NCI-H128 (cell line): ENCODE measurements at regions not wholly inside any gene's neighbourhood (a gene's known extent, or its start where the extent isn't known, plus 50 kb on each side); places are given as distances from the start of the nearest gene placed in this dataset.
A peak's percentile ranks its signal among the peaks of the same experiment; 100 is the strongest.
"Not testable (repeated sequence)": the region's sequence is repeated elsewhere in the genome, so short reads cannot be mapped to it uniquely, and the experiment has no call there.

Source experiments
- DNase-seq: peaks from one replicate; lab custom pipeline; 2025; ENCODE audit not compliant: unreplicated experiment; lab: John Stamatoyannopoulos, UW

DNA sequence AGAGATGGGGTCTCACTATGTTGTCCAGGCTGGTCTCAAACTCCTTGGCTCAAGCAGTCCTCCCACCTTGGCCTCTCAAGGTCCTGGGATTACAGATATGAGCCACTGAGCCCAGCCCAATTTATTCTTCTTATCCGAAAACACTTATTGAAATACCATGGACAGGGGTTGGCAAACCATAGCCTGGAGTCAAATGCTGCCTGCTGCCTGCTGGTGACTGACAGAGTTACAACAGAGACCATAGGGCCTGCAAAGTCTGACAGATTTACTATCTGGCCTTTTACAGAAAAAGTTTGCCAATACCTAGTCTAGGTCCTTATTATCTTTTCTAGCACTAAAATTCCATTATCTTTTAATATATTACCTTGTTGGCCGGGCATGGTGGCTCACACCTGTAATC, 87.1 kb upstream of the ZNF281 start:
- no peak for DNase-seq

DNA sequence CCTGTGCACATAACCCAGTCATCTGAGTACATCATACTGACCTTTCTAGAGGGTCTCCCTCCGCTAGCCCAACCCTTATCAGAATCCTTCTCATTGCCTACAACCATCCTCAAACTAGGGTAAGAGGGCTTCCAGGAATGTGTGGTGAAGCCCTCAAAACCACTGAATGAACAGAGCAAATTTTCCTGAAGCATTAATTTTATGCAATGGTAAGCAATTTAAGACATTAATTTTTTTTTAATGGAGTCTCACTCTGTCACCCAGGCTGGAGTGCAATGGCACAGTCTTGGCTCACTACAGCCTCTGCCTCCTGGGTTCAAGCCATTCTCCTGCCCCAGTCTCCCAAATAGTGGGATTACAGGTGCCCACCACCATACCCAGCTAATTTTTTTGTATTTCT, 86.1 kb upstream of the ZNF281 start:
- no peak for DNase-seq

- DNase-seq, result no peak
Observed at GRCh38 chr1:200493344-200493743, 83.5 kb upstream of the ZNF281 start.

DNA sequence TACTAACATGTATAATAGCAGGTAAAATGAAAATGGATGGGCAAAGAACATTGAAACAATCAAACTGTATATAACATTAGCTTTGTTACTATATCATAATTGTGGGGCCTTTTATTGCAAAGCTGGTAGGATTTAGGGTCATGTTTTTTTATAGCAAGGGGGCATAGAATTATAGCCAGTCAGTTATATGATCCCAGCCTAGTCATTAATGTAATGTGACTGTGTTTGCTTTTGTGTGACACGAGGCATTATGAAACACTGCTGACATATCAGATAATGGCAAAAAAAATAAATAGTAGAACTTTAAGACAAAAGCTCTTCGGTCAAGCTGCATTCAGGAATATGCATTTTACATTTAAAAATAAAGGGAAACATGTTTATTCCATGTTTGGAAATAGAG, 81.3 kb upstream of the ZNF281 start:
- DNase-seq, result no peak

GRCh38 chr1:200490183-200490582, 80.3 kb upstream of the ZNF281 start:
- DNase-seq, result no peak

- DNase-seq, result peak; percentile 42
Observed at GRCh38 chr1:200488375-200489165, 78.7 kb upstream of the ZNF281 start.

DNA sequence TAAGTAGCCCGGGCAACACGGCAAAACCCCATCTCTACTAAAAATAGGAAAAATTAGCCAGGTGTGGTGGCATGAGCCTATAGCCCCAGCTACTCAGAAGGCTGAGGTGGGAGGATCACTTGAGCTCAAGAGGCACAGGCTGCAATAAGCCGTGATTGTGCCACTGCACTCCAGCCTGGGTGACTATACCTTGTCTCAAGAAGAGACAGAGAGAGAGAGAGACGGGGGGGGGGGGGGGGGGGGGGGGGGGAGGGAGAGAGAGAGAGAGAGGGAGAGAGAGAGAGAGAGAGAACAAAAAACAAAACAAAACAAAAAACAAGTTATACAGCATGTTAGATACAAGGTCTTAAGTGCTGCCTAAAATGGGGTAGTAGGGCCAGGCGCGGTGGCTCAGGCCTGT, 77.8 kb upstream of the ZNF281 start:
- DNase-seq, result no peak

- DNase-seq, result no peak
Observed at GRCh38 chr1:200486634-200487033, 76.8 kb upstream of the ZNF281 start.

DNA sequence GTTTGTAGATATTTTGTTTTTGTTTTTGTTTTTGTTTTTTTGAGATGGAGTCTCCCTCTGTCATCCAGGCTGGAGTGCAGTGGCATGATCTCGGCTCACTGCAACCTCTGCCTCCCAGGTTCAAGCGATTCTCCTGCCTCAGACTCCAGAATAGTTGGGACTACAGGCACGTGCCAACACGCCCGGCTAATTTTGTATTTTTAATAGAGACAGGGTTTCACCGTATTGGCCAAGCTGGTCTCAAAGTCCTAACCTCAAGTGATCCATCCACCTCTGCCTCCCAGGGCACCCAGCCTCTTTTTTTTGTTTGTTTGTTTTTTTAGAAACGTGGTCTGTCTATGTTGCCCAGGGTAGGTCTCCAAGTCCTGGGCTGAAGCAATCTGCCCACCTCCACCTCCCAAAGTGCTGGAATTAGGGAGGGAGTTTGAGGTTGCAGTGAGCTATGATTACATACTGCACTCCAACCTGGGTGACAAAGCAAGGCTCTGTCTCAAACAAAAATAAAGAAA, 74.7 kb upstream of the ZNF281 start:
- DNase-seq, result not testable (repeated sequence)

DNA sequence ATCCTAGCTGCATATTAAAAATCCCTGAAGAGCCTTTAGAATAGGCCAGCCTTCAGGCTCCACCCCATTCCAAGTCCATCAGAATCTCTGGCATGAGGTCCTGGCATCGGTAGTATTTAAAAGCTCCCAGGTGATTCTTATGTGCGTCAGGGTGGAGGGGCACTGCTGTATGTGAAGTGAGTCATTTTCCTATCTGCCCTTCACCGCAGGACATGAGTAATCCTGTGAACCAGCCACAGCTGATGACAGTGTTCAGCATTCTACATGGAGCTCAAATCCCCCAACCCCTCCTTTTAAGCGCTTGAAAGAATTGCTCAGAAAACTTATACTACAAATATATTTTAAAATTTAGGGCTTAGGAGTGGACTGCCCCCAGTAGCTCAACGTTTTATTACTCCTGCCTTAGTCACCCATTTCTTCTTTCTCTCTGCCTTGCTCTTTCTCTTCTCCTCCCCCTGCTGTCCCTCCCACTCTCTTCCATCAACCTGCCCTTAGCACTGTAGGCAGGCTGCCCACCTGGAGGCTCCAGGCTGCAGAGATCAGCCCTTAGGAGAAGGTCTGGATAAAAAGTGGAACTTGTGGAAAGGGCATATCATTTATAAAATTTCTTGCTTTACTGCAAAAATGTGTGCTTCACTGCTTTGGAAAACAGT, 73.8 kb upstream of the ZNF281 start:
- no peak for DNase-seq

DNA sequence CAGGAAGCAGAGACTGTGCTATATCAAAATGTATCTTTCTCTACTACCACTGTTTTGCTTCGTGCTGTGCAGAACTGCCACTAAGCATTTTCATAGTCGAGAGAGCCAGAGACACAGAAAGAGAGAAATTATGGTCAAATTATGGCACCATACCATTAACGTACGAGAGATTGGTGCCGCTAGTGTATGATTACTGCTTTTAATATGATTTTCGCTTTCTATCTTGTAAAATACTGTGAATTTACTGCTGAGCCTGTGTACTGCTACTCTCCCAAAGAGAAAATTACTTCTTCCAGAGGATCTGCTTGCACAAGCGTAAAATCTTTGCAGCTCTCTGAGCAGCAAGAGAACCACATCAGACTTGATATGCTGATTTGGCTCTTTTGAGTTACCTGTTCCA, 71.1 kb upstream of the ZNF281 start:
- no peak for DNase-seq

- no peak for DNase-seq
Observed at GRCh38 chr1:200479816-200480215, 70.0 kb upstream of the ZNF281 start.

DNA sequence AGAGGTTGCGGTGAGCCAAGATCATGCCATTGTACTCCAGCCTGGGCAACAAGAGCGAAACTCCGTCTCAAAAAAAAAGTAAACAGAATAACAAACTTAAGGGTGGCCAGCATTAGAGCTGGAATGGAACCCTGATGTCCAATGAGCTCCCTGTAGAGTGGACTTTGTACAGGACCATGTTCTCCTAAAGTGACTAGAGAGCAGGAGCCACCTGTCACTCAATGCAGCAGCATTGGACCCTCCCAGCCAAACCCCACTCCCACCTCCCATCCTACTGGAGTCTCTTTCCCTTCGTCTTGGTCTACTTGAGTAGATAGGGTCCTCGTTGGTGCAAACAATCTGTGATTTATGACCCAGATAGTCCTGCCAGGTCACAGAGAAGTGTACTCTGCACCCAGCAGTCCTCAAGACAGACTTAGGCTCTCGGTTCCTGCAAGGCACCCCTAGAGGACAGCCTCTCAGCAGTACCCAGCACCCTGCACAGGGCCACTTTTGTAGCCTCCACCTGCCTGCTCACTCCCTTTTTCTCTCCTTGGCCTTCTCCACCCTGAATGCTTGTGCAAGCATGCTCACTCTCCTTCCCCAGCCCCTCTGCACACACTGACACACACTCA, 69.2 kb upstream of the ZNF281 start:
- no peak for DNase-seq

- no peak for DNase-seq
Observed at GRCh38 chr1:200478239-200478623, 68.4 kb upstream of the ZNF281 start.

DNA sequence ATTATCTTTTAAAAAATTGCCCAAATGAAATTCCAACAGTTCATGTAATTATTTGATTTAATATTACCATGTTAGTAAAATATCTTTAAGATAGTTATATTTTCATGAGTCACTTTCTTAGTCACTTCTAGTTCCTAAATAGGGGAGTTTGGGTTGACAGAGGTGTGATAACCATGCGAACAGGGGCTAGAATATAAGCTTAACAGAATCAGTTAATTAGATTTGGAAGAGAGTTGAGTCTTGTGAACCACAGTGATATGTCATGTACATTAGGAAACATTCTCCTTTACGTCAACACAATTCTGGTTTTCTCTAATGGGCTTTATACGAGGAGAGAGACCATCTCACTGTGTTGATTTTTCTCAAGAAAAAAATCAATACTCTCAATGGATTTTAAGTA, 64.8 kb upstream of the ZNF281 start:
- no peak for DNase-seq

DNA sequence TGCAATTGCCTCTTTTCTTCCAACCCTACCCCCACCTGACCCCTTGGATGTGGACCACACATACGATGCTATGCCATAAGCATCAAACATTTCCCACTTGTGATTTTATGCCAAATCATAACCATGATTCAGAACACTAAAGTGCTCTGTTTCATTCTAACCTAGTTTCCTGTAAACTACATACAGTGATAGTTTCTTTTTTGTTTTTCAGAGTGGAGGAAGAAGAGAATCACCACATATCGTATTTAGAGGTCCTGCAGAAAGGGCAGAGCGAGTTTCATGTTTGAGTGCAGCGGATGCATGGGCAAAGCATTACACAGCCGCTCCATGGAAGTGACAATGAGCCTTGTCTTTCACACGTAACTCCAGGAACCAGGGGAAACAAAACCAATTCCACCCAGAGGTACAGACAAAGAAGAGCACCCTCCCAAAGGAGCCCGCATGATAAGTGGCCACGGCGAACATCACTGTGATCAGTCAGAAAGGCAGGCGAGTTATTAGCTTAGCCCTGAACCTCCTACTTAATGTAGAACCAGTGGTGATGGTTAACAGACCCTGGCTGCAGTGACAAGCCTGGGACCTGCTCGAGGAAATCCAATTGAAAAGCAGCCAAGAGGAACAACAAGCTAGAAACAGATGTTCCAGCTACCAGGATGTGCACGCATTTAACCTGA, 64.0 kb upstream of the ZNF281 start:
- DNase-seq, result no peak

GRCh38 chr1:200471739-200472138, 61.9 kb upstream of the ZNF281 start:
- no peak for DNase-seq

DNA sequence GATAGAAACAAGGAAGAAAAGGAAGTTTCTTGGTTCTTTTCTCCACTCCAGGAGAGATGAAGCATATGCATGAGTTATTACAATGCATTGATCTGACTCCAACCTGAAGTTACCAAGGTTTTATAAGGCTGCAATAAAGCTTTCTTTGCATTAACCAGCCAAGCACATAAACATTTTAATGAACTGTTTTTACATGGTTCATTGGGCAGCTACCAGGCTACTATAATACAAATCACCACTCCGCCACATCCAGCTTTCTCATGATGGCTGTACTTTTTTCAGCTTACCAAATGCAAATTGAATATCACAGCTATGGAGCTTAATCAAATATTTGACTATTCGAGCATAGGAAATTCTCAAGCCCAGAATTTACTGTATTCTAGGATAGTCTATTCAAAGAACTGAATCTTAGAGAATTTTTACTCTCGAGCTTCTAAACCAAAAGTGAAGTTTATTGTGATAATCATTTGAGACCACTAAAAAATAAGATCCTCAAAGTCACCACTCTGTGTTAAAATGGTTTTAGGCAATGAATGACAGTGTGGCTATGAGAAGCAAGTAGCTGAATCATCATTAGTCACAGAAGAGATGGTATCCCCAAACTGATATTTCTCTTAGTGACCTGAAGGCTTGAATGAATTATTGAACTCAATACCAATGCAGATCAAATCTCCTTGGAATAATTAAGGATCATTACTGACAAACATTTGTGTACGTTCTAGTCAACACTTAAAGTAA, 58.6 kb upstream of the ZNF281 start:
- no peak for DNase-seq

DNA sequence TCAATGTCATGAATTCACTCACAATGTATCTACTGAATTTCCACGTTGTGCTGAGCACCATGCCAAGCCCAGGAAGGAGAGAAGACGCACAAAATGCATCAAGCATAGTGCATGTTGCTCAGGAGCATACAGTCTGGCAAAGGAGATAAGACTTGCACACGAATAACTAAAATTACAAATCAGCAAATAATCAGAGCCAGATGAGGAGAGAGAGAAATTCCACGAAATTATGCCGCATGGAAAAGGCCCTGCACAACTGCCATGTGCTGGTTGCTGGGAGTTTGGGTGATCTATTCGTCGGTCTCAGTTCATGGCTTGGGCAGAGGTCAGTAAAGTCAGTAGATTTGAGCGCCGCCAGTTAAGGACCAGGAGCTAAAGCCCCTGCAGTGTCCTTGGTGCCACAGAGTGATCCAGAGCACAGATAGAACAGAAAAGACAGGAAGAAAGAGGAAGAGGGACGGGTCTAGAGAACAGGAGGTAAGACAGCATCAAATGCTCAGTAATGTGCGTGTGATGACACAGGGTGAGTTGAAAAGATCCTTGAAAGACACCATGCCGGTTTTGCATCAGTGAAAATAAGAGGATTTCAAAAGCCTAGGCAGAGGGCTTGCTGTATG, 55.1 kb upstream of the ZNF281 start:
- no peak for DNase-seq
